Stimulated activated CD4-positive, alpha-beta T cell treated with anti-CD3 and anti-CD28 coated beads, Interleukin-4, amount 100 ng/mL, for 48 hours (primary cell): ENCODE measurements at regions not wholly inside any gene's neighbourhood (a gene's known extent, or its start where the extent isn't known, plus 50 kb on each side); places are given as distances from the start of the nearest gene placed in this dataset.
"Not testable (repeated sequence)": the region's sequence is repeated elsewhere in the genome, so short reads cannot be mapped to it uniquely, and the experiment has no call there.

Experiments used
- DNase-seq, 2 donors: peaks; one replicate each; pipeline ENCODE4 v3.0.0-alpha.2; 2020; ENCODE audit warnings: low read depth in 2 of 2

DNA sequence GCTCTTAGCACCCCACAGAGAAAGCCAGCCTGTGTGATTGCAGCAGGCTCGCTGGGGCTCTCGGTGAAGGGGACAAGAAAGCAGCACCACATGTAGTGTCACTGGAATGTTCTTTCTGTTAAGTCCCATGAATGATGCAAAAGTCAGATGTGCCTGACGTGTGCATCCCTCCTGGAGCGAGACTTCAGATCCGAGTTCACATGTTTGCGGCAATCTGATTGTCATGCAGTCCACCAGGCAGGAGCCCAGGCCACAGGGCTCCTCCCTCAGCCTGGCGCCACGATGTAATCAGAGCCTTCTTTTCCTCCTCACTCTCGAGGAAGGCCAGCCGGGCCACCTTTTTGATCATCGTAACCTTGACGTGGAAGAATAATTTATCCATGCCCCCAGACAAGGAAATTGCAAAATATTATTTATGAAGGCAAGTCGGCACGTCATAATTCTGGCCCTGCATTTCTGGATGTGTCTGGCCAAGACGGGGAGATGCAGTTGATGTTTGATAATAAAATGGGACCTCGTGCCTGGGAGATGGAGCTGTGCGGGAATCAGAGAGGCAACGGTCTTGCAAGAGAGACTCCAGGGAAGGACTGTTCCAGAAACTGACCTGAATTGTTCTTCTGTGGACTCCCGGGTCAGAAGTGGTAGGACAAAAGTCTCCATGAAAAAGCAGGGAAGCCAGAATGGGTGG, 214.6 kb downstream of the PHETA1 start:
- no peak for DNase-seq

DNA sequence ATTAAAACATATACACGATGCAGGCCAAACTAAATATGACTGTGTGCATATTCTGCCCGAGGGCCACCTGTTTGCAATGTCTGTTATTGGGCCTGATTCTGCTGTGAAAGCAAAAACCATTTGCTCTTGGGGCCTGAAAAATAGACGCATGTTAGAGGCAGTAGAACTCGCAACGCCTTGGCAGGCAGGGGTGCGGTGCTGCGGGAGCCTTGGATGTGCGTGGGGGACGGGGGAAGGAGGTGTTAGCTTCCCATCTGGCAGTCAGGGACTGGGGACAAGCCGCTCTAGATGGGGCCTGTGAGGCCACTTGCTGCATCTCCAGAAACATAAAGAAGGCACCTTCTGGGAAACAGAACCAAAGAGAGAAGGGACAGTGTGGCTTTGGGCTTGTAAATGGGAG, 216.3 kb downstream of the PHETA1 start:
- DNase-seq: no peak

DNA sequence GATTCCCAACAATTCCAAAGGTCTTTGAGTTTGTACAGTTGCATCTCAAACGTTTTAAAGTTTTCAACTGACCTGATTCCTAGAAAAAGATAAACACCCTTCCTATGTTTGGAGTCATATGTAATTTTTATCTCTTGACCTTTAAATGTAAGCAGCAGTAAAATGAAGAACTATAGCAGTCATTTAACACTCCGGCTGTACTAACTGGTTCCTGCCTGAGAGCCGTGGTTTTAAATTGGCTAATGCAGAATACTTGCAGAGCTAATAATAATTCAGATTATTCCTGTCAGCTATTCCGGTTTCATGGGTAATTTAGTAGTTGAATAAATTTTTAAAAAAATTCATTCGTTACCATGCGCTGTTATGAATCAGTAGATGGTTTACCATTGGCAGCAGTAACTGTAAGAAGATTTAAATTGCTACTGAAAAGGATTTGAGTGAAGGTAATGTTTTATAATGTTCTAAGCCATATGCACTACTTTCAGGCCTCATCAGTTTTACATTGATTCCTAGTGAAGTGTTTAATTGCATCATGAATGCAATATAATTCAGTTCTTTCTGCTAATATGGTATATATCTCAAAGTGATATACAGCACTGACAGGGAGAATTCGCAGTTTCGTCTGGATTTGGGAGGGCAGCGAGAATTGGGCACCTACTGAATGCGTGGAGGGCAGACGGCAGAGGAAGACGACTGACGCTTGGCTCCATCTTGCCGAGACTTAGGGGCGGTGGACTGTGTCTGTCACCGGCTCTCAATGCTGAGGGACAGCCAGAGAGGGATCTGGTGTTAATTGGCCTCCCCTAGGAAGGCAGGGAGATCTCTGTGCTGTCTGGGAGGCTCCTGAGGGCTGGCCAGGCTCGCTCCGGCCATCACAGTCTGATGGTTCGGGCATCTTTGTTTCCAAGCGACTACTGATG, 217.7 kb downstream of the PHETA1 start:
- DNase-seq: no peak

DNA sequence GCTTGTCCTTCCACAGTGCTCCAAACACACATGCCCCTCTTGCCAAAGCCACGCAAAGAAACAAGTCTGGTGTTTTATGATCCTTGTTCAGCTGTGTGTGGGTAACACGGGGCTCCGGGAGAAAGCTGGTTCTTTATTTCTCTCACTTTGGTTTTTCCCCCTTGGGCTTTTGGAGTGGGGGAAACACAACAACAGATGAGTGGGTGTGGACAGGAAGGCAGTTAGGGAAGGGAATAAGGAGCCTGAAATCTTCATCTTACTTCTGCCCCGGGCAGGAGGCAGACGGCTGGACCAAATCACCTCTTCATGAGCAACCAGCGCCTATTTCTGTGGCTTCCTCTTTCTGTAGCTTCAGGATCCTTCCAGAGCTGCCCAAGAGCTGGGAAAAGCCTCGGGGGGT, 218.5 kb downstream of the PHETA1 start:
- no peak for DNase-seq

DNA sequence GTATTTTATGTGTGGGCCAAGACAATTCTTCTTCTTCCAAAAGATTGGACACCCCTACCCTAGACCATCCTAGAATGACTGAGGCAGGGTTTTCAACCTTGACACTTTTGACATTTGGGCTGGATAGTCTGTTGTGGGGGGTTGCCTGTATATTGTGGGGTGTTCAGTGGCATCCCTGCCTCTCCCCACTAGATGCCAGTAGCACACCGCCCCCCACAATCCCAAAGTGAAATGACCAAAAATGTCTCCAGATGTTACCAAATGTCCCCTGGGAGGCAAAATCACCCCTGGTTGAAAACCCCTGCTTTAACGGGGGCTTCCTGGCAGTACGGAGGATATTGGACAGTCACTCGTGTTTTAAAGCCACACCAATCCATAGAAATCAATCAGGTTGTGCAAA, 219.6 kb downstream of the PHETA1 start:
- no peak for DNase-seq

DNA sequence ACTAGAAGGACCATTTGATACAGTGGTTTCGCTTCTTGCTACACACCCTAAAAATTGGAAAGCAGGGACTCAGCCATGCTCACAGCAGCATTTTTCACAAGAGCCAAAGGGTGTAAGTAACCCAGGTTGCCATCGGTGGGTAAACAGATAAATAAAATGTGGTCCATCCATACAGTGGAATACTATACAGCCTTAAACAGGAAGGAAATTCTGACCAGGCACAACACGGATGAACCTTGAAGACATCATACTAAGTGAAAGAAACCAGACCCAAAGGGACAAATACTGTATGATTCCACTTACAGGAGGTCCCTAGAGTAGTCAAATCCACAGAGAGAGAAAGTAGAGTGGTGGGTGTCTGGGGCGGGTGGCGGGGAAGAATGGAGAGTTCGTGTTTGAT, 220.9 kb downstream of the PHETA1 start:
- DNase-seq: no peak

DNA sequence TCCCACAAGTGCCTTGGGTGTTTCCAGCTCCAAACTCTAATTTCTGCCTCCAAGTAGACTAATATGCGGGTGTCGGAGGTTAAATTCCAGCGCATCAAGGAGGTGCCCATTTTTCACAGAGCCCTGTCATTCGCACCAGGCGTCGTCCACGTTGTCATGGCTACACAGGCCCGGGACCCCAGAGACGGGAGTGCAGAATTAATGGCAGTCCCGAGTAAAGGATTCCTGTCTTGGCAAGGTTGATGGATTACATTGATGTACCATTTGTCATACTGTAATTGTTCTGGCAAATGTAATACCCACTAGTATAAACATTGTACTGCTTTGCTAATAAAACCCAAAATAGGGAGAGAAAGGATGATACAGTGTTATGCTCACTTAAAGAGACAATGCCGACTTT, 222.9 kb upstream of the MYL2 start:
- no peak for DNase-seq

DNA sequence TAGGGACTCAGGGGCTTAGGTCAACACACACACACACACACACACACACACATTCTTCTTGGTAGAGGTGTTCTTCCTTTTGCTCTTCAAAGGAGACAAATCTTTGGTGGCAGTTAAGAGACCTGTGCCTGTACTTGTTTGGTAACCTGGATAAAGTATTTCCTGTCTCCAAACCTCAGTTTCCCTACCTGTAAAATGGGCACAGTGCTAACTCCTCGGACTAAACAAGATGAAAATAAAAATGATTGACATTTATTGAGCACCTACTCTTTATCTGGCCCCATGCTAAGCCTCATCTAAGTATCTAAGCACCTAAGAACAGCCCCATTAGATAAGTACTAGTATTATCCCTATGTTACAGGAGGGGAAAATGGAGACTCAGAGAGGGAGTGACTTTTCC, 220.8 kb upstream of the MYL2 start:
- no peak for DNase-seq

DNA sequence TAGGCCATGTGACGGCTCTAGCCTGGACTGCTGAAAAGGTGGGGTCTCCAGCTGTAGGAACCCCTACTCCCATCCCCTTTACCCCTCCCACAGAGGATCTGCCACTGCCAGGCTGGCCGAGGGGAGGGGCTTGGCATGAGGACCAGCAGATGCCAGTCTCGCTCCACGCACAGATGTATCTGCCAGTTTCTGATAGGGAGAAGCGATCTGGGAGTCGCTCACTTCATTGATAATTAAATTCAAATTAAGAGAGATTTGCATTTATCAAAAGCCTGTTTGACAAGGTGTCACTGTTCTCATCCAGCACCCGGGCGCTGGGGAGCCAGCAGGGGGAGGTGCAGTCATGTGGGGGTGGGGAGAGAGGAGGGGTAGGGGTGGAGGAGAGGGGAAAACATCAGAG, 217.6 kb upstream of the MYL2 start:
- no peak for DNase-seq

DNA sequence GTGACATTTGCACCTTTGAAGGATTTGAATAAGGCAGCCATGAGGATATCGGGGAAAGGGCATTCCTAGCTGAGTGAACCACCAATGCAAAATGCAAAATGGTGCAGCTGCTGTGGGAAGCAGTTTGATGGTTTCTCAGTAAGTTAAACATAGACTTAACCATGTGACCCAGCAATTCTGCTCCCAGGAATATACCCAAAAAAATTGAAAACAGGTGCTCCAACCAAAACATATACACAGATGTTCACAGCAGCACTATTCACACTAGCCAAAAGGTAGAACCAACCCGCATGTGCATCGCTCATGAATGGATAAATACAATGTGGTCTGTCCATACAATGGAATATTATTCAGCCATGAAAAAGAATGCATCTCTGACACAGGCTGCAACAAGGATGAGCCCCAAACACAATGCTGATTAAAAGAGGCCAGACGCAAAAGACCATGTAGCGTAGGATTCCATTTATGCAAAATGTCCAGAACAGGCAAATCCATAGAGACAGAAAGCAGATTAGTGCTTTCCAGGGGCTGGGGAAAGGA, 215.0 kb upstream of the MYL2 start:
- DNase-seq: no peak

DNA sequence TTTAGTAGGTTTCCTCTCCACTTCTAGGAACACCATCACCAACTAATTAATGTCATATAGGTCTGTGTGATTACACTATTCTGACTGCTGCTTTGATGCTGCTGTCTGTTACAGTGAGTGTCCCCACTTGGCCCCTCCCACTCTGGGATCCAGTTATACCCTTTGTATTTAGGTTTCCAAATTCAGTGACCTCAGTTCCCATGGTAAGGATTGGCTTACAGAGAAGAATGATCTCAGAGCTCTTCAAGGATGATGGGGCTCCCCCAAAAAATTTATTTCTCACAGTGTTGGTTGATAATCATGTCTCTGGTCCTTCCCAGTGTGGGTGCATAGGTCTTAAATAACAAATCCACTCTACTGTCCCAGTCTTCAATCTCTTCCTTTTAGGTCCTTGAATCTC, 210.0 kb upstream of the MYL2 start:
- no peak for DNase-seq

DNA sequence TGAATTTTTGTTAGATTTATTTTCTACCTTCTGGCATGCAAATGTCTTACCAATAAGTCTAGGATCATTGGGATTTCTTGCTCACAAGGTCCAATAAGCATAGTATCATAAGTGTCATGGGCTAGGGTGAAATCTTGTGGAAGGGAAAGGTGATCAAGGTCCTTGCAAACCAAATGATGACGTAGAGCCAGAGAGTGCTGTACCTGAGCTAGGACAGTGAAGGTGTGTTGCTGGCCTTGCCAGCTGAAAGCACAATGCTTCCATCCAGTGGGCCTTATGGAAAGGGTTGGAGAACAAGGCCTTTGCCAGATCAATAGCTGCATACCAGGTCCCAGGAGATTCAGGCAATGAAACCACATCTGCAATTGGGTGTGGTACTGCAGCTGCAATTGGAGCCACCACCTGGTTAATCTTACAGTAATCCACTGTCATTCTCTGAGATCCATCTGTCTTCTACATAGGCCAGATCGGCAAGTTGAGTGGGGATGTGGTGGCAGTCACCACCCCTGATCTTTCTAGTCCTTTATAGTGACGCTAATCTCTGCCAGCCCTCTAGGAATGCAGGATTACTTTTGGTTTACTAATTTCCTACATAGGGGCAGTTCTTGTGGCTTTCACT, 208.9 kb upstream of the MYL2 start:
- no peak for DNase-seq

DNA sequence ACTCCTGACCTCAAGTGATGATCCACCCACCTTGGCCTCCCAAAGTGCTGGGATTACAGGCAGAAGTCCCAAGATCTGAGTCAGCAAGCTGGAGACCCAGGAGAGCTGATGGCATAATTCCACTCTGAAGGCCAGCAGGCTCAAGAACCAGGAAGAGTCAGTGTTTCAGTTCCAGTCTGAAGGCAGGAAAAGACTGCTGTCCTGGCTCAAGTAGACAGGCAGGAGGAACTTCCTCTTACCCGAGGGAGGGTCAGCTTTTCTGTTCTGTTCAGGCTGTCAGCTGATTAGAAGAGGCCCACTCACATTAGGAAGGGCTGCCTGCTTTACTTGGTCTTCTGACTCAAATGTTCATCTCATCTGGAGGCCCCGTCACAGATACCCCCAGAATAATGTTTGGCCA, 206.0 kb upstream of the MYL2 start:
- no peak for DNase-seq

DNA sequence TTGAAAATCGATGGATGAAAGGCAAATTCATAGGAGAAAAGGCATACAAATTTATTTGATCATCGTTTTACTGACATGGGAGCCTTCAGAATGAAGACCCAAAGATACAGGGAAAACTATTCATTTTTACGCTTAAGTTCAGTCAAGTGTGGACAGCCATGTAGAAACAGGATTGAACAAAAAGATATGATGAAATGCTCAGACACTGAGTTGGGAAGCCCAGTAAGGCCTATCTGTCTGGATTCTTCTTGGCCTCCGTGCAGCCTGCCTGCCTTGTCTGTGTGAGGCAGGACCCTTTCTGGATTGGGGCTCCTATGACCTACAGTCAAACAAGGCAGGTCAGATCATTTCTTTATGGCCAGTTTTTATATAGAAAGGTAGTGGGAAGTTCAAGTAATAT, 203.8 kb upstream of the MYL2 start:
- no peak for DNase-seq

DNA sequence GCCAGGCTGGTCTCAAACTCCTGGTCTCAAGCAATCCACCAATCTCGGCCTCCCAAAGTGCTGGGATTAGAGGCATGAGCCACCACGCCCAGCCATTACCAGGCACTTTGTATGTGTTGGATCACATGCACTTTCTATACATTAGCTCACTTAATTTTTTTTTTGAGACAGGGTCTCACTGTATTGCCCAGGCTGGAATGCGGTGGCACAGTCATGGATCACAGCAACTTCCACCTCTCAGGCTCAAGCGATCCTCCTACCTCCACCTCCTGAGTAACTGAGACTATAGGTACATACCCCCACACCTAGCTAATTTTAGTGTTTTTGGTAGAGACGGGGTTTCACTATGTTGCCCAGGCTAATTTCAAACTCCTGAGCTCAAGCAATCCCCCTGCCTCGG, 203.0 kb upstream of the MYL2 start:
- DNase-seq: no peak

DNA sequence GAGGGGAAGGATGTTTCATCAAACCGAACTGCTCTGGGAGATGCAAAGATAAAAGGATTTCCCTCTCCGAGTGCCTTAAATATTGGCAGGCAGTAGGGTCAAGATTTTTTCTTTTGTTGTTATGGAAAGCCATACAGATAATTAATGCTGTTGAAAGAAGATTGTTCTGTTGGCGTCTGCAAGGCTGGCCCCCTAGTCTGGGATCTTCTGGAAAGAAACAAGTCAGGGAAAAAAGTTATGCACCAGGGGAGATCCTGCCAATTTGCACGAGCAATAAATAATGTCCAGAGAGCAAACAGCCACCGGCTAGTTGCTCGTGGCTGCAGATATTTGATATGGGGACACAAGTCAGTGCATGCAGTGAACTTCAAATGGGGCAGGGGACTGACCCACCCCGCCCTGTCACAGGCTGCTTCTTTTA, 202.1 kb upstream of the MYL2 start:
- DNase-seq: no peak

DNA sequence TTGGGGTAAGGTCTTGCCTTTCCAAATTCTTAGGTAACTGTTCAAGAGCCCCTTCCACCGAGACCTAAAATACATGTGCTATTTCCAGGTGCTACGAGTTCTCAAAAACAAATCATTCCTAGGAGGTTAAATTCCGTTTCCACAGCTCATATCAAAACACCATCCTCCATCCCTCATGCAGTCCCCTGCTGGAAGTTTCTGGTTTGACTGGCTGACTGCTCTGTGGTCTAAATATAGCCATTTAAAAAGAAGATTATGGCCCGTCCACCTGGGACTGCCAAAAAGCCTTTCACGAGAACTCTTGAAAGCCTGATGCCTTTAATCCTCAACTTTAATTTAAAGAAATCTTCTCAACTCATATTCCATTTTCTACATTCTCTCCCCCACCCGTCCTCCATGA, 201.5 kb upstream of the MYL2 start:
- no peak for DNase-seq

DNA sequence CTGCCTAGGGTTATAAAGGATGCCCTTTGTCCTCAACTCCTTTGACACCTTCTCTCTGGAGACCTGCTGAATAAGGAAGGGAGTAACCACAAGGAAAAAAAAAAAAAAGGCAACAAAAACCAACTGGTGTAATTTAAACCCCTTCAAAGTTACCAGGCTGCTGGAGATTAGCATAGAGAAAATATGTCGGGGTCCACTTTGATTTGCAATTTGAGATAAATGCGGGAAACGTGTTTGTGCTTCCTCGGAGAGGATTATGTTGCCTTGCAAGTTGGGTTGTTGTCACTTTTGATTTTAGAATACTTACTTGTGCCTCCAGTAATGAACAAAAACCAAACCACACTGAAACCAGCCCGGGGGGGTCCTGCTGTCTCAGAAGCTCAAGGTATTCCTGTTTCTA, 200.2 kb upstream of the MYL2 start:
- no peak for DNase-seq

DNA sequence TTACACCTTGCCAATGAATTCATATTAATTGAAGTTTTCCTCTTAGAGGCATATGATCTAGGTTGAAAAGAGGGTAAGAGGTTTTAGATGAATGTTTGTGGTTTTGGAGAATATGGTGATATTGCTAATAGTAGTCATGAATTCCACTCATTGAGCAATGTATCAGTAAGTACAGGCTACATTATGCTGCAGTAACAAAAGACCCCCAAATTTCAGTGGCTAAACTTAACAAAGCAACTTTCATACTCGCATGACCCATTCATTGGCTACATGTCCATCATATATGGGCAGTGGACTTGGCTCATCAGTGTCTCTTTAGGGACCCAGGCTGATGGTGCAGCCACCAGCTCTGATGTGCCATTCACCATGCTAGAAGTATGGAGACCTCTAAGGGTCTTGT, 196.6 kb upstream of the MYL2 start:
- DNase-seq: no peak

DNA sequence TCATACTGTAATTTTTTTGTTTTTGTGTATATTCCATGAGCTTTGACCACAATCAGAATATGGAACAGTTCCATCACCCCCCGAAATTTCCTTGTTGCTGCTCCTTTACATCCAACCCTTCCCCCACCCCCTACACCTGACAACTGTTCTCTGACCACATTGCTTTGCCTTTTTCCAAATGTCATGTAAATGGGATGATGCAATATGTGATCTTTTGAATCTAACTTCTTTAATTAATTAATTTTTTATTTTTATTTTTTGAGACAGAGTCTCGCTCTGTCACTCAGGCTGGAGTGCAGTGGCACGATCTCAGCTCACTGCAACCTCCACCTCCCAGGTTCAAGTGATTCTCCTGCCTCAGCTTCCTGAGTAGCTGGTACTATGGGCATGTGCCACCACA, 192.9 kb upstream of the MYL2 start:
- DNase-seq: not testable (repeated sequence)

DNA sequence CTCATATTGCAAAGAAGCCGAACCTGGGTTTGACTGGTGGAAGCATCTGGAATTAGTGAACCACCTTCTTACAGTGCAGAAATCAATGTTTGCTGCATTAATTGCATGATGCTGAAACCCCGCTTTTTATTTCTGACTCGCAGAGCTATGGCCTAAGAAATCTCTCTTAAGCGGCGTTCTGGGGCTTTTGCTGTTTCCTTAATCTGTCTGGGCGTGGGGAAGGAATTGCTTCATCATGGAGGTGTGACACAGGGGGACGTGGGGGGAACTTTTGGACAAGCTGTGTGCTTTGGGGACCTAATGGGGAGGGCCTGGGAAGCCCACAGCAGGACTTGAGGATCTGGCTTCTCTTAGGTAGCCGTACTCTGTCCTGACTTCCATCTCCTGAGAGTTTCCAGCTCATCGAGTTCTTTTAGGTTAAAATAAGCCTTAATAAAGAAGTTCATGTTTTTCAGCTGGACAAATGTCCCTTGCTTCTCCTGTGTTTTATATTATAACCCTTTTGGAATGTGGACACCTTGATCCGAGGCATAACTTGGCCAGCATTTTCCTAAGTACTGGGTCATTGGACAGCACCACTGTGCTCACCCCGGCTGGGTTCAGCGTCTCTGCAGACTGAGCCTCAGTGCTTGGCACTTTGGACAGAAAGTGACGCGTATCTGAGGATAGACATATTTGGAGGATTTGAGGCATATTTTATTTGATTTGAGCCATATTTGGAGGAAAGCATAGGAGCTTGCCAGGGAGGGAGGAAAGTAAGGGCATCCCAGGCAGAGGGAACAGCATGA, 192.1 kb upstream of the MYL2 start:
- no peak for DNase-seq

DNA sequence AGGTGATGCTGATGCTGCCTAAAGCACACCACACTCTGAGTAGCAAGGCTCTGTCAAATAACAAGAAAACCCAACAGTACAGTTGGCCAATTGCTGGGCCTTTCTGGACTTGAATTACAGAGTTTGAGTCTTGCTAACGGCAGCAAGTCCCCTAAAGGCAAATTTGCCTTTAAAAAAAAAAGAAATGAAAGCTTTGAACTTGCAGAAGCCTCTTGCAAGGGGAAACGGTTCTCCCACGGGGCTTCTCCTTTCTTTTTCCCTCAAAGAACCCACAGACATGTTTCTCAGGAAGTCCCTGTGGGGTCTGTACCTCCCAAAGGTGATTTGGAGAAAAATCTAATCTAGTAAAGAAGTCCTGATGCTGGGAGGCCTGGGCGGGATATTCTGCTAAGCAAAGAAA, 191.3 kb upstream of the MYL2 start:
- DNase-seq: no peak
